ENCODE measurements at regions not wholly inside any gene's neighbourhood (a gene's known extent, or its start where the extent isn't known, plus 50 kb on each side); places are given as distances from the start of the nearest gene placed in this dataset.

- intact Hi-C loops (cut with DNase I) = no loop called here
- H3K27me3 ChIP-seq = no peaks in the 10 kb centered on the region
- TF ChIP-seq POLR2A (IDR thresholded peaks at IDR 0.05) = no peak
- TF ChIP-seq CTCF (IDR thresholded peaks at IDR 0.05) = no peak
- H3K27ac ChIP-seq = no peak overlapping the region
- H3K36me3 ChIP-seq = no peaks in the 10 kb centered on the region
- H3K9me3 ChIP-seq = no peaks in the 10 kb centered on the region
- no peaks in the 10 kb centered on the region for H3K4me1 ChIP-seq
- H3K4me3 ChIP-seq = no peak overlapping the region
- no peak for DNase-seq
- WGBS, 2 donors = 64 to 76% methylated on average over 6 to 10 of the region's 10 CpGs
These were observed 305.8 kb downstream of the EIPR1 start for GRCh38 chr2:3071685-3072263.

- WGBS, 2 donors = 86 to 87% methylated on average over 7 of the region's 7 CpGs
- Histone ChIP-seq H3K36me3 (no peaks in the 10 kb centered on the region), H3K27me3 (no peaks in the 10 kb centered on the region), H3K27ac (no peak overlapping the region), H3K4me3 (no peak overlapping the region), H3K9me3 (no peaks in the 10 kb centered on the region), H3K4me1 (no peaks in the 10 kb centered on the region)
- DNase-seq = no peak
- TF ChIP-seq CTCF (IDR thresholded peaks at IDR 0.05) (no peak), POLR2A (IDR thresholded peaks at IDR 0.05) (no peak)
- intact Hi-C loops (cut with DNase I) = no loop called here
These were observed 310.8 kb downstream of the EIPR1 start for GRCh38 chr2:3066831-3067230.

- WGBS, 2 donors = 65 to 69% methylated on average over 5 of the region's 5 CpGs
- no peak overlapping the region for H3K27ac ChIP-seq
- H3K36me3 ChIP-seq = no peaks in the 10 kb centered on the region
- H3K4me3 ChIP-seq = no peak overlapping the region
- no peaks in the 10 kb centered on the region for H3K27me3 ChIP-seq
- H3K9me3 ChIP-seq = no peaks in the 10 kb centered on the region
- no peak for DNase-seq
- intact Hi-C loops (cut with DNase I) = no loop called here
- no peaks in the 10 kb centered on the region for H3K4me1 ChIP-seq
- TF ChIP-seq POLR2A (IDR thresholded peaks at IDR 0.05) (no peak), CTCF (IDR thresholded peaks at IDR 0.05) (no peak)
These were observed 311.7 kb downstream of the EIPR1 start for GRCh38 chr2:3065928-3066327.

- no peak for TF ChIP-seq POLR2A (IDR thresholded peaks at IDR 0.05)
- no peak for TF ChIP-seq CTCF (IDR thresholded peaks at IDR 0.05)
These were observed 314.9 kb downstream of the EIPR1 start for GRCh38 chr2:3062476-3063260.

GRCh38 chr2:3060049-3060448 lies 317.6 kb downstream of the EIPR1 start:
- Histone ChIP-seq H3K36me3 (no peaks in the 10 kb centered on the region), H3K4me1 (no peaks in the 10 kb centered on the region), H3K4me3 (no peak overlapping the region), H3K9me3 (no peaks in the 10 kb centered on the region), H3K27ac (no peak overlapping the region), H3K27me3 (no peaks in the 10 kb centered on the region)
- intact Hi-C loops (cut with DNase I) = no loop called here
- 66 to 68% methylated on average over 14 to 16 of the region's 16 CpGs for WGBS, 2 donors
- no peak for DNase-seq
- no peak for TF ChIP-seq CTCF (IDR thresholded peaks at IDR 0.05)
- TF ChIP-seq POLR2A (IDR thresholded peaks at IDR 0.05) = no peak

More at GRCh38 chr2:3062476-3063260, 314.9 kb downstream of the EIPR1 start:
- Histone ChIP-seq H3K4me1 (no peaks in the 10 kb centered on the region), H3K27ac (no peak overlapping the region), H3K9me3 (no peaks in the 10 kb centered on the region), H3K36me3 (no peaks in the 10 kb centered on the region), H3K27me3 (no peaks in the 10 kb centered on the region), H3K4me3 (no peak overlapping the region)
- WGBS, 2 donors = 82 to 89% methylated on average over 6 to 10 of the region's 15 CpGs
- intact Hi-C loops (cut with DNase I) = no loop called here
- no peak for DNase-seq
